ENCODE measurements at regions not wholly inside any gene's neighbourhood (a gene's known extent, or its start where the extent isn't known, plus 50 kb on each side); places are given as distances from the start of the nearest gene placed in this dataset.

DNA sequence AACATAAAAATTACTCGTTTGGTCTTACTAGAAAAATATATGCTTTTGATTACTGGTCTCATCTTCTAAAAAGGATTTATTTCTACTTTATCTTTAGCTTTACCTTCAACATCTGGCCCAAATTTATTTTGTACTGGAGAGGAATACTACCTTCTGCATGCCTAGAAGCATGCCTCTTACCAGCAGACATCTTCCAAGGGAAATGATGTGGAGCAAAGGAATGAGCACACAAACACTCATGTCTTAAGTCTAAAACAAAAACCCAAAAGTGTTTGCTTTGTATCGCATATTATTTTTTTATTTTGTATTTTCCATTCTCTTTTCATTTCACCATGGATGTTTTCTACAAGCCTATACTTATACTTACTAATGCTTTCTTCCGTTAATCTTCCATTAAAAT, 304.6 kb upstream of the KCNMB2 start:
- TF ChIP-seq, protein P1, sequence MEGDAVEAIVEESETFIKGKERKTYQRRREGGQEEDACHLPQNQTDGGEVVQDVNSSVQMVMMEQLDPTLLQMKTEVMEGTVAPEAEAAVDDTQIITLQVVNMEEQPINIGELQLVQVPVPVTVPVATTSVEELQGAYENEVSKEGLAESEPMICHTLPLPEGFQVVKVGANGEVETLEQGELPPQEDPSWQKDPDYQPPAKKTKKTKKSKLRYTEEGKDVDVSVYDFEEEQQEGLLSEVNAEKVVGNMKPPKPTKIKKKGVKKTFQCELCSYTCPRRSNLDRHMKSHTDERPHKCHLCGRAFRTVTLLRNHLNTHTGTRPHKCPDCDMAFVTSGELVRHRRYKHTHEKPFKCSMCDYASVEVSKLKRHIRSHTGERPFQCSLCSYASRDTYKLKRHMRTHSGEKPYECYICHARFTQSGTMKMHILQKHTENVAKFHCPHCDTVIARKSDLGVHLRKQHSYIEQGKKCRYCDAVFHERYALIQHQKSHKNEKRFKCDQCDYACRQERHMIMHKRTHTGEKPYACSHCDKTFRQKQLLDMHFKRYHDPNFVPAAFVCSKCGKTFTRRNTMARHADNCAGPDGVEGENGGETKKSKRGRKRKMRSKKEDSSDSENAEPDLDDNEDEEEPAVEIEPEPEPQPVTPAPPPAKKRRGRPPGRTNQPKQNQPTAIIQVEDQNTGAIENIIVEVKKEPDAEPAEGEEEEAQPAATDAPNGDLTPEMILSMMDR (IDR thresholded peaks at IDR 0.05): no peak
- no peak for TF ChIP-seq POLR2AphosphoS5 (IDR thresholded peaks at IDR 0.05)
- no peak for TF ChIP-seq POLR2A (IDR thresholded peaks at IDR 0.05; ENCODE audit: low read depth)
